ENCODE measurements at regions not wholly inside any gene's neighbourhood (a gene's known extent, or its start where the extent isn't known, plus 50 kb on each side); places are given as distances from the start of the nearest gene placed in this dataset.

GRCh38 chr4:182177166-182177565 lies 66.0 kb upstream of the TENM3 start:
- H3K27me3 Mint-ChIP-seq, result no peaks in the 10 kb centered on the region
- Histone ChIP-seq H3K27me3 (ENCODE audit: insufficient read depth, low read length, poor library complexity, severe bottlenecking) (no peaks in the 10 kb centered on the region), H3K4me3 (ENCODE audit: low read length) (no peak overlapping the region), H3K4me1 (ENCODE audit: insufficient read depth, low read length) (no peaks in the 10 kb centered on the region), H3K27ac (ENCODE audit: low read depth, low read length) (no peak overlapping the region), H3K9me3 (ENCODE audit: low read length) (no peaks in the 10 kb centered on the region), H3K36me3 (ENCODE audit: insufficient read depth, low read length) (no peaks in the 10 kb centered on the region)
- H3K4me1 Mint-ChIP-seq, result no peaks in the 10 kb centered on the region
- H3K9me3 Mint-ChIP-seq, result peaks cover 0 to 2% (median under 1%) of the 10 kb centered on the region in 5 donors
- no peak overlapping the region for H3K4me3 Mint-ChIP-seq
- POLR2A ChIA-PET, result no interaction called here
- no peaks in the 10 kb centered on the region for H3K36me3 Mint-ChIP-seq
- no peak overlapping the region for H3K27ac Mint-ChIP-seq
- CTCF ChIA-PET, result no interaction called here
- DNase-seq, result no peak

DNA sequence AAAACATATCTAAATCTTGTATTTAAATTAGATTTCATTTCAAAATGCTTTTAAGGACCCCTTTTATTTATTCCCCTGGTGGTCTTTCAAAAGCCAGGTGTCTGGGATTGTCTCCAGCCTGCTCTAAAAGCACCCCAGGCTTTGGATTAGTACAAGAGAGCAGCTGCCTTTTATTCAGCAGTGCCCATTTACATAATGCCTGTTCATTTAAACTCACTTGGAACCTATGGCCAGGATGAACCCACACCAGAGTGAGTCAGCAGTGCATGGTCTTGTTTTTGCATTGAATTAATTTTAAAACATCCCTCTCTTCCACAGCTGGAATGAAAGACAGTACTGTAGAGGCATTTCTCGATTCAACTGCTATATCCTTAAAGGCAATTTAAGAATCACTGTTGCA lies 64.1 kb upstream of the TENM3 start:
- Mint-ChIP-seq H3K27ac (no peak overlapping the region), H3K9me3 (peaks cover 0 to 2% (median 1%) of the 10 kb centered on the region in 5 donors), H3K36me3 (no peaks in the 10 kb centered on the region), H3K27me3 (no peaks in the 10 kb centered on the region), H3K4me1 (no peaks in the 10 kb centered on the region), H3K4me3 (no peak overlapping the region)
- ChIA-PET CTCF (no interaction called here), POLR2A (no interaction called here)
- H3K4me3 ChIP-seq (ENCODE audit: low read length), result no peak overlapping the region
- H3K9me3 ChIP-seq (ENCODE audit: low read length), result no peaks in the 10 kb centered on the region
- no peak overlapping the region for H3K27ac ChIP-seq (ENCODE audit: low read depth, low read length)
- no peaks in the 10 kb centered on the region for H3K36me3 ChIP-seq (ENCODE audit: insufficient read depth, low read length)
- H3K4me1 ChIP-seq (ENCODE audit: insufficient read depth, low read length), result no peaks in the 10 kb centered on the region
- H3K27me3 ChIP-seq (ENCODE audit: insufficient read depth, low read length, poor library complexity, severe bottlenecking), result no peaks in the 10 kb centered on the region
- DNase-seq, result no peak

DNA sequence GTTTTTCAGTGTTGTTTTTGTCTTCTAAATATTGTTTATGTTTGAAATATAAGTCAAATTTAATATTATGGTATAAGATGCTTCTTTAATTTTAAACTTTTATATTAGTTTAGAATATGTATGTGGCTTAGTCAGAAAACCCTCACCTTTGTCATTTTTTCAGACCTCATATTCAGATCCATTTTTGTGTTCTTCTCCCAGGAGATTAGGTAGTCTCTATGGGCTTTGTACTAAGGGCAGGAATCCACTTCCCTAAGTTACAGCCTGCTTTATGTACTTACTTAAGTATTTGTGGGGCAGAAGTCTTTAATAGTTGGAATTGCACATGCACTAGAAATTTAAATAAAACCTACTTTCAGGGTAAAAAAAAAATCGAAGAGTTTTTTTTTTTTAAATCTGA lies 63.5 kb upstream of the TENM3 start:
- ChIA-PET POLR2A (no interaction called here), CTCF (no interaction called here)
- no peaks in the 10 kb centered on the region for H3K4me1 ChIP-seq (ENCODE audit: insufficient read depth, low read length)
- Mint-ChIP-seq H3K27ac (no peak overlapping the region), H3K9me3 (peaks cover 0 to 2% (median 1%) of the 10 kb centered on the region in 5 donors), H3K4me1 (no peaks in the 10 kb centered on the region), H3K27me3 (no peaks in the 10 kb centered on the region), H3K4me3 (no peak overlapping the region), H3K36me3 (no peaks in the 10 kb centered on the region)
- DNase-seq, result no peak
- no peaks in the 10 kb centered on the region for H3K27me3 ChIP-seq (ENCODE audit: insufficient read depth, low read length, poor library complexity, severe bottlenecking)
- no peak overlapping the region for H3K4me3 ChIP-seq (ENCODE audit: low read length)
- no peak overlapping the region for H3K27ac ChIP-seq (ENCODE audit: low read depth, low read length)
- no peaks in the 10 kb centered on the region for H3K9me3 ChIP-seq (ENCODE audit: low read length)
- H3K36me3 ChIP-seq (ENCODE audit: insufficient read depth, low read length), result no peaks in the 10 kb centered on the region

GRCh38 chr4:182185491-182185890 lies 57.7 kb upstream of the TENM3 start:
- no peaks in the 10 kb centered on the region for H3K36me3 Mint-ChIP-seq
- H3K4me1 Mint-ChIP-seq, result no peaks in the 10 kb centered on the region
- H3K4me3 Mint-ChIP-seq, result no peak overlapping the region
- no peaks in the 10 kb centered on the region for H3K27me3 Mint-ChIP-seq
- Histone ChIP-seq H3K27ac (ENCODE audit: low read depth, low read length) (no peak overlapping the region), H3K36me3 (ENCODE audit: insufficient read depth, low read length) (no peaks in the 10 kb centered on the region), H3K4me3 (ENCODE audit: low read length) (no peak overlapping the region), H3K27me3 (ENCODE audit: insufficient read depth, low read length, poor library complexity, severe bottlenecking) (no peaks in the 10 kb centered on the region), H3K9me3 (ENCODE audit: low read length) (no peaks in the 10 kb centered on the region), H3K4me1 (ENCODE audit: insufficient read depth, low read length) (no peaks in the 10 kb centered on the region)
- H3K27ac Mint-ChIP-seq, result no peak overlapping the region
- peaks cover 0 to 2% (median 0%) of the 10 kb centered on the region in 5 donors for H3K9me3 Mint-ChIP-seq
- no peak for DNase-seq
- ChIA-PET POLR2A (no interaction called here), CTCF (no interaction called here)

- peaks cover 0 to 2% (median 0%) of the 10 kb centered on the region in 5 donors for H3K9me3 Mint-ChIP-seq
- Histone ChIP-seq H3K9me3 (ENCODE audit: low read length) (no peaks in the 10 kb centered on the region), H3K36me3 (ENCODE audit: insufficient read depth, low read length) (no peaks in the 10 kb centered on the region), H3K4me1 (ENCODE audit: insufficient read depth, low read length) (no peaks in the 10 kb centered on the region), H3K27ac (ENCODE audit: low read depth, low read length) (no peak overlapping the region), H3K27me3 (ENCODE audit: insufficient read depth, low read length, poor library complexity, severe bottlenecking) (no peaks in the 10 kb centered on the region), H3K4me3 (ENCODE audit: low read length) (no peak overlapping the region)
- no peaks in the 10 kb centered on the region for H3K27me3 Mint-ChIP-seq
- ChIA-PET CTCF (no interaction called here), POLR2A (no interaction called here)
- no peak overlapping the region for H3K4me3 Mint-ChIP-seq
- no peaks in the 10 kb centered on the region for H3K36me3 Mint-ChIP-seq
- no peak overlapping the region for H3K27ac Mint-ChIP-seq
- DNase-seq, result no peak
- no peaks in the 10 kb centered on the region for H3K4me1 Mint-ChIP-seq
Measured at GRCh38 chr4:182187674-182188073, 55.5 kb upstream of the TENM3 start.

DNA sequence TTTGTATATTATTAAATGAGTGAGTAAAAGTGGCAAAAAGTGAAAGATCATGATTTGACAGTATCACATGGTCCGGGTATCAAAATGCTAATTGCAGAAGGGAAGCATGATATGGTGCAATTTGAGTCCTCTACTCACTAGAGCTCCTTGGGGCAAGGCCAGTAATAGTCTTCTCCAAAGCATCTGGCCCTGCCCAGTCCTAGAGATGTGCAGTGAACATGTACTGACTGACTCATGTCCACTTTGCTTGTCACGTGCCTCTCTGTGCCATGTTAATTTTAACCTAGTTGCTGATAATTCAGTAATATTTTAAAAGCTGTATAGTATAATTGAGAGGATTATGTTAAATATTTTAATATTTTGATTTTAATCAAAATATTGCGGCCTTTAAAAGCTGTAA lies 54.6 kb upstream of the TENM3 start:
- Mint-ChIP-seq H3K36me3 (no peaks in the 10 kb centered on the region), H3K4me1 (no peaks in the 10 kb centered on the region), H3K4me3 (no peak overlapping the region), H3K27ac (no peak overlapping the region), H3K9me3 (peaks cover 0 to 2% (median 0%) of the 10 kb centered on the region in 5 donors), H3K27me3 (no peaks in the 10 kb centered on the region)
- Histone ChIP-seq H3K4me3 (ENCODE audit: low read length) (no peak overlapping the region), H3K9me3 (ENCODE audit: low read length) (no peaks in the 10 kb centered on the region), H3K36me3 (ENCODE audit: insufficient read depth, low read length) (no peaks in the 10 kb centered on the region), H3K4me1 (ENCODE audit: insufficient read depth, low read length) (no peaks in the 10 kb centered on the region), H3K27me3 (ENCODE audit: insufficient read depth, low read length, poor library complexity, severe bottlenecking) (no peaks in the 10 kb centered on the region), H3K27ac (ENCODE audit: low read depth, low read length) (no peak overlapping the region)
- POLR2A ChIA-PET, result no interaction called here
- DNase-seq, result no peak
- CTCF ChIA-PET, result no interaction called here

DNA sequence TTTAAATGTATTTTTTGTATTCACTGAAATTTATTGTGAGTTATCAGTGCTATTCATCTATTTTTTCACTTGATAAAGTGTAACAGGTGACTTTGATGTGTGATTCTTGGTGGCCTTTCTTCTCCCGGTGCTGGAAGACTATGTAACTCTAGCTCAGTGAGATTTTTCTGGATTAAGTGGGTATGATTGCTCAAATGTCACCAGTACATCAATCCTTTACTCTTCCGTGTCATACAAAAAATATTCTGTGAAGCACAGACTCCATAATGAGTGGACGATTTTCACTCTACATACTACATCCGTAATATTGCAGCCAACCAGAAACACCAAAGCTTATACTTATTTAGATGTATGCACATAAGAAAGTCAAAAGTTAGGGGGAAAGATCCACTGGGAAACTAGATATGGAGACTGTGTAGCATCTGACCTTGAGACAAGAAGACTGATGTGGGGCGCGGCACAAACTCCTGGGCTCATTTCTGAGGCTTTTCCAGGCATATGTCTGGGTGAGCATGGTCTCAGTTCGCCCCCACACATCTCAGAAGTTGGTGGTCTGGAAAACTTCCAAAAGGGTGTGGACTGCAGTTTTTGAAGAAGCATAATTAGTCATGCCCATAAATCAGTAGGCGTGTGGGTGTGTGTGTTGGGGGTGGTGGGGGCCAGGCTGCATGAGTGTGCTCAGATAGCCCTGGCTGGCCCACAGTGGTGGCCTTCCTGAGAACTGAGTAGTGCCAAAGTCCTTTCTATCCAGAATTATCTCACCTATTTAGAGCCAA lies 53.9 kb upstream of the TENM3 start:
- Mint-ChIP-seq H3K36me3 (no peaks in the 10 kb centered on the region), H3K4me1 (no peaks in the 10 kb centered on the region), H3K4me3 (no peak overlapping the region), H3K9me3 (peaks cover 0 to 2% (median 0%) of the 10 kb centered on the region in 5 donors), H3K27me3 (no peaks in the 10 kb centered on the region), H3K27ac (no peak overlapping the region)
- Histone ChIP-seq H3K9me3 (ENCODE audit: low read length) (no peaks in the 10 kb centered on the region), H3K27ac (ENCODE audit: low read depth, low read length) (no peak overlapping the region), H3K27me3 (ENCODE audit: insufficient read depth, low read length, poor library complexity, severe bottlenecking) (no peaks in the 10 kb centered on the region), H3K4me1 (ENCODE audit: insufficient read depth, low read length) (no peaks in the 10 kb centered on the region), H3K36me3 (ENCODE audit: insufficient read depth, low read length) (no peaks in the 10 kb centered on the region), H3K4me3 (ENCODE audit: low read length) (no peak overlapping the region)
- POLR2A ChIA-PET, result no interaction called here
- CTCF ChIA-PET, result no interaction called here
- no peak for DNase-seq

GRCh38 chr4:182190306-182190705 lies 52.9 kb upstream of the TENM3 start:
- Mint-ChIP-seq H3K27me3 (no peaks in the 10 kb centered on the region), H3K4me1 (no peaks in the 10 kb centered on the region), H3K9me3 (peaks cover 0 to 2% (median 0%) of the 10 kb centered on the region in 5 donors), H3K36me3 (no peaks in the 10 kb centered on the region), H3K4me3 (no peak overlapping the region), H3K27ac (no peak overlapping the region)
- Histone ChIP-seq H3K9me3 (ENCODE audit: low read length) (no peaks in the 10 kb centered on the region), H3K27ac (ENCODE audit: low read depth, low read length) (no peak overlapping the region), H3K4me3 (ENCODE audit: low read length) (no peak overlapping the region), H3K27me3 (ENCODE audit: insufficient read depth, low read length, poor library complexity, severe bottlenecking) (no peaks in the 10 kb centered on the region), H3K36me3 (ENCODE audit: insufficient read depth, low read length) (no peaks in the 10 kb centered on the region), H3K4me1 (ENCODE audit: insufficient read depth, low read length) (no peaks in the 10 kb centered on the region)
- ChIA-PET CTCF (no interaction called here), POLR2A (no interaction called here)
- no peak for DNase-seq
